ENCODE measurements at regions not wholly inside any gene's neighbourhood (a gene's known extent, or its start where the extent isn't known, plus 50 kb on each side); places are given as distances from the start of the nearest gene placed in this dataset.

GRCh38 chr20:7410150-7410549 is 530.1 kb downstream of the HAO1 start:
- Mint-ChIP-seq H3K4me3 (no peak overlapping the region), H3K9me3 (no peaks in the 10 kb centered on the region), H3K27ac (no peak overlapping the region), H3K36me3 (ENCODE audit: low read depth) (no peaks in the 10 kb centered on the region), H3K27me3 (ENCODE audit: insufficient read depth) (no peaks in the 10 kb centered on the region), H3K4me1 (no peaks in the 10 kb centered on the region)
- no peaks in the 10 kb centered on the region for H3K4me1 ChIP-seq (ENCODE audit: control insufficient read depth, insufficient read depth, low read length)
- no peaks in the 10 kb centered on the region for H3K27me3 ChIP-seq (ENCODE audit: control insufficient read depth, insufficient read depth, low read length, poor library complexity, severe bottlenecking)
- no peak overlapping the region for H3K27ac ChIP-seq (ENCODE audit: low read depth, low read length)
- no peaks in the 10 kb centered on the region for H3K36me3 ChIP-seq (ENCODE audit: control insufficient read depth, insufficient read depth, low read length)
- no peak for DNase-seq
- TF ChIP-seq CTCF (conservative IDR thresholded peaks at IDR 0.05): no peak
- no peak overlapping the region for H3K4me3 ChIP-seq (ENCODE audit: low read length)
- no peak overlapping the region for H3K9ac ChIP-seq (ENCODE audit: extremely low read depth, low read length, poor library complexity, severe bottlenecking)
- 88% methylated on average over 3 of the region's 3 CpGs; no CpG with 5 or more reads in 1 of the 2 experiments for WGBS, 2 experiments (ENCODE audit: insufficient coverage in 1 of 2, insufficient read length in 1 of 2)
- no peaks in the 10 kb centered on the region for H3K9me3 ChIP-seq (ENCODE audit: control insufficient read depth, low read length)

GRCh38 chr20:7411075-7411474 is 529.2 kb downstream of the HAO1 start:
- Mint-ChIP-seq H3K36me3 (ENCODE audit: low read depth) (no peaks in the 10 kb centered on the region), H3K27me3 (ENCODE audit: insufficient read depth) (no peaks in the 10 kb centered on the region), H3K4me3 (no peak overlapping the region), H3K9me3 (no peaks in the 10 kb centered on the region), H3K27ac (no peak overlapping the region), H3K4me1 (no peaks in the 10 kb centered on the region)
- Histone ChIP-seq H3K27me3 (ENCODE audit: control insufficient read depth, insufficient read depth, low read length, poor library complexity, severe bottlenecking) (no peaks in the 10 kb centered on the region), H3K4me3 (ENCODE audit: low read length) (no peak overlapping the region), H3K9ac (ENCODE audit: extremely low read depth, low read length, poor library complexity, severe bottlenecking) (no peak overlapping the region), H3K36me3 (ENCODE audit: control insufficient read depth, insufficient read depth, low read length) (no peaks in the 10 kb centered on the region), H3K27ac (ENCODE audit: low read depth, low read length) (no peak overlapping the region), H3K9me3 (ENCODE audit: control insufficient read depth, low read length) (no peaks in the 10 kb centered on the region), H3K4me1 (ENCODE audit: control insufficient read depth, insufficient read depth, low read length) (no peaks in the 10 kb centered on the region)
- DNase-seq: no peak
- no peak for TF ChIP-seq CTCF (conservative IDR thresholded peaks at IDR 0.05)
- 88% methylated on average over 5 of the region's 5 CpGs; no CpG with 5 or more reads in 1 of the 2 experiments for WGBS, 2 experiments (ENCODE audit: insufficient coverage in 1 of 2, insufficient read length in 1 of 2)

GRCh38 chr20:7415427-7415826 is 524.8 kb downstream of the HAO1 start:
- Mint-ChIP-seq H3K27me3 (ENCODE audit: insufficient read depth) (no peaks in the 10 kb centered on the region), H3K9me3 (no peaks in the 10 kb centered on the region), H3K27ac (no peak overlapping the region), H3K36me3 (ENCODE audit: low read depth) (no peaks in the 10 kb centered on the region), H3K4me1 (no peaks in the 10 kb centered on the region), H3K4me3 (no peak overlapping the region)
- TF ChIP-seq CTCF (conservative IDR thresholded peaks at IDR 0.05): no peak
- Histone ChIP-seq H3K27me3 (ENCODE audit: control insufficient read depth, insufficient read depth, low read length, poor library complexity, severe bottlenecking) (no peaks in the 10 kb centered on the region), H3K9ac (ENCODE audit: extremely low read depth, low read length, poor library complexity, severe bottlenecking) (no peak overlapping the region), H3K9me3 (ENCODE audit: control insufficient read depth, low read length) (no peaks in the 10 kb centered on the region), H3K4me1 (ENCODE audit: control insufficient read depth, insufficient read depth, low read length) (no peaks in the 10 kb centered on the region), H3K27ac (ENCODE audit: low read depth, low read length) (no peak overlapping the region), H3K36me3 (ENCODE audit: control insufficient read depth, insufficient read depth, low read length) (no peaks in the 10 kb centered on the region), H3K4me3 (ENCODE audit: low read length) (no peak overlapping the region)
- DNase-seq: no peak

All from endodermal cell (in vitro differentiated cells).